ENCODE measurements at regions not wholly inside any gene's neighbourhood (a gene's known extent, or its start where the extent isn't known, plus 50 kb on each side); places are given as distances from the start of the nearest gene placed in this dataset.

DNA sequence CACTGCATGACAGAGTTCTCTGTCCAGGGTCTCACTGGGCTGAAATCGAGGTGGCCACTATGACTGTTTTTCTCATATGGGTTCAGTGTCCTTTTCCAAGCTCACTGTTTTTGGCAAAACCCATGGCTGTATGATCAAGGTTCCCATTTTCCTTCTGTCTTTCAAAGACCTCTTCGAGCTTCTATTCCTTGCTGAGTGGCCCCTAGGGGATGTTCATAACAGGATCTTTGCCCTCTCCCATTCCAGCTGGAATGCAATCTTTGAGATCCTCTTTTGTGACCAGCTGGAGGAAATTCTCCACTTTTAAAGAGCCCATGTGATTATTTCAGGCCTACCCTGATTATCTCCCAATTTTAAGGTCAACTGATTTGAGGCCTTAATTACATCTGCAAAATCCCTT lies 572.5 kb upstream of the SLC10A2 start:
- H3K36me3 Mint-ChIP-seq (ENCODE audit: low read depth): no peaks in the 10 kb centered on the region
- no peaks in the 10 kb centered on the region for H3K4me1 Mint-ChIP-seq (ENCODE audit: low read depth)
- TF ChIP-seq, protein P1, sequence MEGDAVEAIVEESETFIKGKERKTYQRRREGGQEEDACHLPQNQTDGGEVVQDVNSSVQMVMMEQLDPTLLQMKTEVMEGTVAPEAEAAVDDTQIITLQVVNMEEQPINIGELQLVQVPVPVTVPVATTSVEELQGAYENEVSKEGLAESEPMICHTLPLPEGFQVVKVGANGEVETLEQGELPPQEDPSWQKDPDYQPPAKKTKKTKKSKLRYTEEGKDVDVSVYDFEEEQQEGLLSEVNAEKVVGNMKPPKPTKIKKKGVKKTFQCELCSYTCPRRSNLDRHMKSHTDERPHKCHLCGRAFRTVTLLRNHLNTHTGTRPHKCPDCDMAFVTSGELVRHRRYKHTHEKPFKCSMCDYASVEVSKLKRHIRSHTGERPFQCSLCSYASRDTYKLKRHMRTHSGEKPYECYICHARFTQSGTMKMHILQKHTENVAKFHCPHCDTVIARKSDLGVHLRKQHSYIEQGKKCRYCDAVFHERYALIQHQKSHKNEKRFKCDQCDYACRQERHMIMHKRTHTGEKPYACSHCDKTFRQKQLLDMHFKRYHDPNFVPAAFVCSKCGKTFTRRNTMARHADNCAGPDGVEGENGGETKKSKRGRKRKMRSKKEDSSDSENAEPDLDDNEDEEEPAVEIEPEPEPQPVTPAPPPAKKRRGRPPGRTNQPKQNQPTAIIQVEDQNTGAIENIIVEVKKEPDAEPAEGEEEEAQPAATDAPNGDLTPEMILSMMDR (IDR thresholded peaks at IDR 0.05): no peak
- intact Hi-C loops (cut with micrococcal nuclease): no loop called here
- POLR2A ChIA-PET: no interaction called here
- H3K4me3 Mint-ChIP-seq: no peak overlapping the region
- DNase-seq (no peak), ATAC-seq (no peak)
- no peaks in the 10 kb centered on the region for H3K9me3 Mint-ChIP-seq
- no peak overlapping the region for H3K27ac Mint-ChIP-seq
- H3K27me3 Mint-ChIP-seq: no peaks in the 10 kb centered on the region
- CTCF ChIA-PET: no interaction called here

DNA sequence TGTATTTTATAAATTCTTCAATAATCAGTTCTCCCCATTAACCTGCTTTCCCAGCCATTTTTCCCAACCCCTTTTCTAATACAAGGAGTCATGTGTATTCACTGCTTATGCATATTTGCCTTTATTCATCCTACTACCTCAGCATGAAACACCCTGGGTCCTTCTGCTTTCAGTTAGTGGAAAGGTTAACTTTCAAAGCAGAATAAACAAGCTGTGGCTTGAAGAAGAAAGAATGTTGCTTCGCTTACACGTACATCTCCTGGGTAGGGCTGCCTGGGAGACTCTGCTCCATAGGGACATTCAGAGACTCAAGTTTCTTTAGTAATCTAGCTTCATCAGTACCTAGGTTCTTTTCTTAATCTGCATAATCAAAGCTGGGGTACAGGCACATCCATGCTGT lies 567.8 kb upstream of the SLC10A2 start:
- ChIA-PET CTCF (no interaction called here), POLR2A (no interaction called here)
- no peak overlapping the region for H3K27ac Mint-ChIP-seq
- DNase-seq (no peak), ATAC-seq (no peak)
- intact Hi-C loops (cut with micrococcal nuclease): no loop called here
- no peak overlapping the region for H3K4me3 Mint-ChIP-seq
- H3K36me3 Mint-ChIP-seq (ENCODE audit: low read depth): no peaks in the 10 kb centered on the region
- no peaks in the 10 kb centered on the region for H3K9me3 Mint-ChIP-seq
- TF ChIP-seq, protein P1 (IDR thresholded peaks at IDR 0.05): no peak
- H3K27me3 Mint-ChIP-seq: no peaks in the 10 kb centered on the region
- H3K4me1 Mint-ChIP-seq (ENCODE audit: low read depth): no peaks in the 10 kb centered on the region

DNA sequence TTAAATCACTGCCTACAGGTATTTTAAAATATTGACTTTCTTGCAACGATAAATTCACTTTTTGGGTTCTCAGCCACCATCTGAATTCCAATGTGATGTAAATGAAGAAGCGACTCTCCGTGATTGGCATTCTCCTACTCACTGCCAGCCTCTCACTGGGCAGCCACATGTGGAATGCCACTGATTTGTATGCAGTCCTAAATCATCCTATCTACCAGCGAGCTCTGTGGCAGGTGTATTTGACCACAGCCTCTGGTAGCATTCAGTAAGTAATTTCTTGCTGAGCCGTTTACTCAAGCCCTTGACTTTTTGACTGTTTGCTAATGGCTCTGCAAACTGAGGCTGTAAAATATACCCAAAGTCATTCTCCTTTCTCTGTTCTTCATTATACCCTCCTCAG lies 559.0 kb upstream of the SLC10A2 start:
- Mint-ChIP-seq H3K27me3 (no peaks in the 10 kb centered on the region), H3K27ac (no peak overlapping the region)
- intact Hi-C loops (cut with micrococcal nuclease): no loop called here

DNA sequence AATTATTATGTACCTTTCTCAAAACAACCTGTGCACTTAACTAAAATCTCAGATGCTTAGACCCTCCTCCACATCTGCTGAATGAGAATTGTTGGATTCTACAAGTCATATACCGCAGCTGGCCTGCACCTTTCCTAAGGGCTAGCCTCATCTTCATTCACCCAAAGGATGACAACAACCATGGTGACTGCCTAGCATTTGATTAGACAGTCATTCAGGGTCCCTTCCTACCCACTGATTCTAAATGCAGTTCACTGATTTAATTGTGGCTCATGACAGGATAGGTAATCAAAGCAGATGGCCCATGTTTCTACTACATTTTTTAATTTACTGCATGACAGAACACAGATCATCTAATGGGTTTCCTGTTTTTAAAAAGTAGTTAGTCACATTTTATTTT lies 551.9 kb upstream of the SLC10A2 start:
- intact Hi-C loops (cut with micrococcal nuclease): no loop called here
- DNase-seq (no peak), ATAC-seq (no peak)
- ChIA-PET CTCF (interaction anchor here (0.7 kb wide), 1 partner anchor 372 kb away, joined by 3 read pairs; no protein-coding TSS in a partner anchor), POLR2A (no interaction called here)
- no peak overlapping the region for H3K4me3 Mint-ChIP-seq
- H3K9me3 Mint-ChIP-seq: peaks cover 4% of the 10 kb centered on the region
- TF ChIP-seq, protein P1 (IDR thresholded peaks at IDR 0.05): no peak
- no peaks in the 10 kb centered on the region for H3K4me1 Mint-ChIP-seq (ENCODE audit: low read depth)
- no peak overlapping the region for H3K27ac Mint-ChIP-seq
- H3K27me3 Mint-ChIP-seq: no peaks in the 10 kb centered on the region
- no peaks in the 10 kb centered on the region for H3K36me3 Mint-ChIP-seq (ENCODE audit: low read depth)

More for the DNA sequence above, 559.0 kb upstream of the SLC10A2 start:
- no peaks in the 10 kb centered on the region for H3K4me1 Mint-ChIP-seq (ENCODE audit: low read depth)
- no peak overlapping the region for H3K4me3 Mint-ChIP-seq
- ATAC-seq: no peak
- ChIA-PET CTCF (no interaction called here), POLR2A (no interaction called here)
- TF ChIP-seq, protein P1 (IDR thresholded peaks at IDR 0.05): no peak
- H3K9me3 Mint-ChIP-seq: peaks cover 2% of the 10 kb centered on the region
- DNase-seq: no peak
- H3K36me3 Mint-ChIP-seq (ENCODE audit: low read depth): no peaks in the 10 kb centered on the region

DNA sequence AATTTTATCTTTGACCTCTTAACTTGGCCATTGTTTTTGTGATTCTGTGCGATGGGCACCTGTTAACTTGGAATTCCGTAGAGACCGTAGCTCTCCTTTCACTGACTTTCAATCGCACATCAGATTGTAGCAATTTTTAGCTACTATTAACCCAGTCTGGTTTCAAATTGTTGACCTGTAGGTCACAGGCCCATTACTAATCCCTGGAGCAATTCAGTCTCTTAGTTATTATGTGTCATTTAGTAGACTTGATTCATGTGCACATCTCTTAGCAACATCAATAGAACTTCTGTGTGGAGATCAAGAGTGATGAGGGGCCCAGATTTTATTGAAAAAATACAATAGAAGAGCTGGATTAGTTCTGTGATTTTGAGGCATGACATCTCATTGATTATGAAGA lies 549.6 kb upstream of the SLC10A2 start:
- ATAC-seq (no peak), DNase-seq (no peak)
- Mint-ChIP-seq H3K36me3 (ENCODE audit: low read depth) (no peaks in the 10 kb centered on the region), H3K9me3 (peaks cover 2% of the 10 kb centered on the region), H3K4me1 (ENCODE audit: low read depth) (no peaks in the 10 kb centered on the region), H3K27ac (no peak overlapping the region), H3K4me3 (no peak overlapping the region), H3K27me3 (no peaks in the 10 kb centered on the region)
- TF ChIP-seq, protein P1 (IDR thresholded peaks at IDR 0.05): no peak
- POLR2A ChIA-PET: no interaction called here
- intact Hi-C loops (cut with micrococcal nuclease): no loop called here
- CTCF ChIA-PET: no interaction called here

Measured in activated CD8-positive, alpha-beta T cell treated with anti-CD3 and anti-CD28 coated beads for 36 hours (primary cell).